GM18873 (cell line): ENCODE measurements at regions not wholly inside any gene's neighbourhood (a gene's known extent, or its start where the extent isn't known, plus 50 kb on each side); places are given as distances from the start of the nearest gene placed in this dataset.
A peak's percentile ranks its signal among the peaks of the same experiment; 100 is the strongest.
"Not testable (repeated sequence)": the region's sequence is repeated elsewhere in the genome, so short reads cannot be mapped to it uniquely, and the experiment has no call there.

Source experiments
- ATAC-seq: cut with Tn5 transposase; IDR thresholded peaks from one replicate; pipeline ENCODE4 v1.9.1; 2021; ENCODE audit warnings: mild to moderate bottlenecking, moderate library complexity, moderate number of reproducible peaks; ENCODE audit not compliant: unreplicated experiment, low FRiP score

DNA sequence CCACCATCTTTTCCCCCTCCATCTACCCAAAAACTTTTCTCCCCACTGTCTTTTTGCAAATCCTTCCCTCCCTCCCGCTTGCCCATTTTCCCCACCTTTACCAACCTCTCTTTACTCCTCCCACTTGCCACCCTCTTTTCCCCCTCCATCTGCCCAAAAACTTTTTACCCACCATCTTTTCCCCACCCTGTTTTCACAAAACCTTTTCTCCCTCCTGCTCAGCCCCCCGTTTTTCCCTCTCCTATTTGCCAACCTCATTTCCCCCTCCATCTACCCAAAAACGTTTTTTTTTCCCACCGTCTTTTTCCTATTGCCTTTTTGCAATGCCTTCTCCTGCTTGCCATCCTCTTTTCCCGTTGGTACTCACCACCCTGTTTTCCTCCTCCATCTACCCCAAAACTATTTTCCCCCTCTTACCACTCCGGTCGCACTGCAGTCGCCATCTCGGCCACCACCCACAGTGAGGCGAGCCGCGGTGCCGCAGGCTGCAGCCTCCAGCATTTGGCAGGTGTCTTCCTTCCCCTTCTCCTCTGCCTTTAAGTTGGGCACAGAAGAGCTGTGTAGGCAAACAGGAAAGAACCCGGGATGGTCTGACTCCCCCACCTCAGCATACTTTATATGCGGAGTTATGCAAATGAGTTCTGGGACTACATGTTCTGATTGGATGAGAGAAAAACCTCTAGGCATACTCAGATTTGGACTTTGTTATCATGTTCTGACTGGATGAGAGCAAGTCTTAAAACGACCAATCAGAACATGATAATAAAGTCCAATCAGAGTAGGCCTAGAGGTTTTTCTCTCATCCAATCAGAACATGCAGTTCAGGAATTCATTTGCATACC, 121.2 kb upstream of the VPREB1 start:
- ATAC-seq: no peak

DNA sequence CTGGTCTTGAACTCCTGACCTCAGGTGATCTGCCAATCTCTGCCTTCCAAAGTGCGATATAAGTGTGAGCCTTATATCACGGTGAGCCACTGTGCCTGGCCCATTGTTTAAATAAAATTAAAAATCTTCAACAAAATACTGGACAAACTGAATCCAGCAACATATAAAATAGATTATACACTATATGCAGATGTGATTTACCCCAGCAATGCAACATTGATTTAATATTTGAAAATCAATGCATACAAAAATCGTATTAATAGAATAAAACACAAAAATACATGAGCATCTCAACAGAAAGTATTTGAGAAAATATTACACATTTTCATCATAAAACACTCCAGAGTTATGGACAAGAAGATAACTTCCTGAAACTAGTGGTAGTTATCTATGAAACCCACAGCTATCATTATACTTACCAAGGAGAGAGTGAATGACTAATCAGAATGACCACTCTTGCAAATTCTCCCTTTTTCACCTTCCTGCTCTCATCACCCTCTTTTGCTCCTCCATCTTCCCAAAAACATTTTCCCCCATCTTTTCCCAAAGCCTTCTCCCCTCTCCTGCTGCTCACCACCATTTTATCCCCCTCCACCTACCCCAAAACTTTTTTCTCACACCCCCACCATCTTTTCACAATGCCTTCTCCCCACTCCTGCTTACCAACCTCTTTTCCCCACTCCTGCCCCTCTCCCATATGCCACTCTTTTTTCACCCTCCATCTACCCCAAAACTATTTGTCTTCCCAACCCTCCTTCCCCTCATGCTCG, 122.1 kb upstream of the VPREB1 start:
- no peak for ATAC-seq

- no peak for ATAC-seq
Observed at GRCh38 chr22:22121445-22121844, 123.1 kb upstream of the VPREB1 start.

- ATAC-seq: no peak
Observed at GRCh38 chr22:22120160-22120559, 124.4 kb upstream of the VPREB1 start.

DNA sequence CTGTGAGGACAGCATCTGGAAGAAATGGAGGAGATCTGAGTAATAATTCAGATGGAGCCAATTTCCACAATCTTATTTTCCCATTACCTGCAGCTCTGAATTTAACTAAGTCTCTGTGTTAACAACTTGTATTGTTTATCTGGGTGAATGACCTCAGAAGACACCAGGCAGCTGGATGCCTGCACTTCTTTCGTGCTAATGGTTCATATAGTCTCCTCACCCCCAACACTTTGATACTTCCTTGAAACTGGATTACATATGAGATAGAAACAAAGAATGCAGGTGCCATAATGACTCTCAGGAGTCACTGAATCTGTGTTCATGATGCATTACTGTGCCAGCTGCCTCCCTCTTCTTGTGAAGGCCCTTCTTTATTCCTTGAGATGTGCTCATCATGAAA, 125.6 kb upstream of the VPREB1 start:
- no peak for ATAC-seq

DNA sequence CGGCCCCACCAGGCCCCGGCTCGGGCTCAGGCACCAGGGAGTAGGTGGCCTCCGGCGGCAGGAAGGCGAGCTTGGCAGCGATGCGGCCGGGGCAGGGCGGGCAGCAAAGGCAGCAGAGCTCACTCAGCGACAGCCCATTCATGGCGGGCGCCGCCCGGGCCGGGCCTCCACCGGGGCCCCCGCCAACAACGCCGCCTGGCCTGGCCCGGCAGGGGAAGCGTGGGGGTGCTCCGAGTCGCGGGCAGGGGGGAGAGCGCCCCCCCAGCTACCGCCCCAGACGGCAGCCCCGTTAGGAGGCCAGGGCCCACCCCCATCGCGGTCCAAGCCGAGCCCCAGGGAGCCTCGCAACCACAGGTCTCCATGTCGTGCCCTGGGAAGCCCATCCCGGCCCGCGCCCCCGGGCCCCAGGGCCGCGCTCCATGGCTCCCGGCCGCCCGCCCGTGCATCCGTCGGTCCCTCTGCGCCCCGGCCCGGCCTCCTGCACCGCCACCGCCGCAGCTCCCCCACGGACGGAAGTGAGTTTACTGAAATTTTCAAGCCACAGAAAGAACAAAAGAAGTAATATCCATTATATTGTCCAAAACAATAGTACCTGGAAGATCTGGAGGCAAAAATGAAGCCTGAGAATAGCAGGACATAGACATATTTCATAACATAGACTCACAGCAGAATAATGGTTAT, 126.6 kb upstream of the VPREB1 start:
- ATAC-seq: not testable (repeated sequence)

GRCh38 chr22:22116997-22117770, 127.4 kb upstream of the VPREB1 start:
- not testable (repeated sequence) for ATAC-seq

DNA sequence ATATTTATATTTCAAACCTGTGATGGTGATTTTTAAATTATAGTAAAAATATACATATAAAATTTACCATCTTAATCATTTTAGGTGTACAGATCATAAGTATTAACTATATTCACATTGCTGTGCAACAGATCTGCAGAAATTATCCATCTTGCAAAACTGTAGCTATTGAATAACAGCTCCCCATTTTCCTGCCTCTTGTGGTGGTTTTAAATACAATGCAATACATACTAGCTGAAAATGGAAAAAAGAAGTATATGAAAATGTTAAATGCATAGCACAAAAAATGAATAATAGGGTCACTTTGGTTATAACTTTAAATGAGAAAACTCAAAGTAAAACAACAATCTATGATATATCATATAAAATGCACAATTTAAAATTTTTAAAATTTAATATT, 130.9 kb upstream of the VPREB1 start:
- ATAC-seq: no peak

- ATAC-seq: no peak
Observed at GRCh38 chr22:22112533-22113294, 130.1 kb upstream of the TOP3B start.

- ATAC-seq: no peak
Observed at GRCh38 chr22:22111983-22112382, 129.4 kb upstream of the TOP3B start.

GRCh38 chr22:22111267-22111751, 128.7 kb upstream of the TOP3B start:
- ATAC-seq: peak; percentile 20

DNA sequence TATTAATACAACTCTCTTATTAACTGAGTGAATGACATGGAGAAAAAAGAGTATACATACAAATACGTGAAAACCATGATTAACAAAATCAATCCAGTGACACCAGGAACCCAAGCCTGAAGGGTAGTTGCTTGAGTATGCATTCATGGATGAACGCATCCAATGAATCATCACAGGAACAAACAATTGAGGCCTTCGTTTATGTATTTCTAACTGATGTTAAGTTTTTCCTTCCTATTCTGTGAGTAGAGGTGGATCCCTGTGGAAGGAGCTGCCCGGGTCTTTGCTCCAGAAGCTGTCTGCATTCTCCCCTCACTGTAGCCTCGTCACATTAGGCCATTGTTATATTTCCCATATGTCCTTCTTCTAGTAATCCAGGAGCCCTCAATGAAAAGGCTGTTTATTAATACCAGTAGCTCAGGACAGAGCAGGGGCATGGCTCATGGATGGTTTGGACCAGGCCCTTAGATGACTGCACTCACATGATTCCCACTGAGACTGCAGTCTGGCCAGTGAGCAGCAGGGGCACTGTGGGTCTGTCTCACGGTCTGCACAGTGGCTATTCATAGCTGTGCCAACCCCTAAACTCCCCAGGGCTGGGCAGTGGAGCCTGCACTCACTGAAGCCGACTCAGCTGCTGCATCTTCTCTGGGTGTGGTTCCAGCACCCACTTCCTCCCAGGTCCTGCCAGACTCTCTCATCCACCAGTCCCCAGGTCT, 128.1 kb upstream of the TOP3B start:
- peak; percentile 88 for ATAC-seq

DNA sequence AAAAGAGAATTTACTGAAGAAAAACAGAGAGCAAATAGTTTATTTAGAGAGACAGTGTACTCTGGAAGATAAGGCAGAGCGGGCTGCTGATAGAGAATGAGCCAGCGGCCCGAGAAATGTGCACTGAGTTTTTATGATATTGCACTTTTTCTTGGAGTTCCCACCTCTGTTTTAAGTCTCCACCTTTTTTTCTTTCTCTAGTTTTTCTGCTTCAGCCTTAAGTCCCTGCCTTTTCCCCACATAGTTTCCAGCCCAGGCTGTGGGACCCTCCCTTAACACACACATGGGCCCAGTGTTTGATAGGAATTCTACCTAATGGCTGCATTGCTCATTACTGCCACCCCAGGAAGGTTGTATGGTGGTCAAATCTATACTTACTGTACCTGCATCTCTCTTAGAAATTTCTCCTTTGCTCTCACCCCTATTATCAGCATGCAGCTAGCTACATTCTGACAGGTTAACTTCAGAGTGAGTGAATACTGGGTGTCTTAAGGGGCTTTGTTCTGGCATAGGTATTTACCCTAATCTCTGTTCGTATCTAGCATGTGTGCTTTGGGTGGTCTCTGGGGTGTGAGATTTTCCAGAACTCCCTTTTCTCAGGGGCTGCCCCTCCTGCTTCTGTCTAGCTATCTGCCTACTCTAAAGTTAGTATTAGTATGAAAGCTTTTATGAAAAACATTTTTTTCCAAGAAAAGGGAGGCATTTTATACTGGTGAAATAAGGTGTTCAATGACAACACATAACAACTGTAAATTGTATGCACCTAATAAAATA, 127.3 kb upstream of the TOP3B start:
- no peak for ATAC-seq

GRCh38 chr22:22106855-22107254, 124.3 kb upstream of the TOP3B start:
- no peak for ATAC-seq

DNA sequence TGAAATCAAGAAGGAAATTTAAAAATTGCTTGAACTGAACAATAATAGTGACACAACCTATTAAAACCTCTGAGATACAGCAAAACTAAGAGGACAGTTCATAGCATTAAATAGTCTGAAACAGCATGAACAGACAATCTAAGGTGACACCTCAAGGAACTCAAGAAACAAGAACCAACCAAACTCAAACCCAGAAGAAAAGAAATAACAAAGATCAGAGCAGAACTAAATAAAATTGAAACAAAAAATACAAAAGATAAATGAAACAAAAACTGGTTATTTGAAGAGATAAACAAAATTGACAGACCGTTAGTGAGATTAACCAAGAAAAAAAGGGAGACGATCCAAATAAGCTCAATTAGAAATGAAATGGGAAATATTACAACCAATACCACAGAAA, 122.8 kb upstream of the TOP3B start:
- ATAC-seq: no peak

GRCh38 chr22:22103078-22103875, 120.7 kb upstream of the TOP3B start:
- no peak for ATAC-seq
